Endothelial cell of umbilical vein (primary cell): ENCODE measurements at regions not wholly inside any gene's neighbourhood (a gene's known extent, or its start where the extent isn't known, plus 50 kb on each side); places are given as distances from the start of the nearest gene placed in this dataset.

Source experiments
- BruUV-seq: library from RNA; stranded (reverse); fragments of 400-500 nt; replicated peaks from 2 replicates; lab custom pipeline; 2021; lab: Mats Ljungman, UMichigan
- CTCF ChIA-PET: fragments of 300-600, 350-600 bp; sonication (Branson Sonifier 250); formaldehyde crosslinking; loops from one replicate; lab custom pipeline; 2021; ENCODE audit warnings: antibody characterized with exemption, inconsistent platforms; lab: Charles Lee
- POLR2A ChIA-PET: fragments of 300-600, 350-600 bp; sonication (Branson Sonifier 250); formaldehyde crosslinking; loops from one replicate; lab custom pipeline; 2021; ENCODE audit warnings: antibody characterized with exemption, inconsistent platforms; lab: Charles Lee
- DNase-seq: peaks from one replicate; pipeline ENCODE4 v3.0.0-alpha.2; 2011; ENCODE audit warnings: low read depth, low spot score
- FAIRE-seq: peaks from 2 replicates; lab custom pipeline; 2011; peaks lifted over from hg19 to GRCh38; lab: Jason Lieb, UNC
- H2AFZ ChIP-seq: 2 replicates; pipeline ENCODE4 v1.6.0; 2012; ENCODE audit warnings: low read depth, low read length, control low read depth, inconsistent platforms
- H3K27ac ChIP-seq: 2 replicates; pipeline ENCODE4 v1.5.1; 2011; ENCODE audit warnings: low read depth, mild to moderate bottlenecking, control low read depth, low read length, moderate library complexity; ENCODE audit not compliant: insufficient read depth
- H3K27me3 ChIP-seq, 2 experiments: 2 replicates each; pipeline versions ENCODE4 v1.6.0 to v1.6.1; 2011; ENCODE audit warnings: low read length in 2 of 2, mixed read lengths in 1 of 2; ENCODE audit not compliant: control insufficient read depth in 2 of 2, insufficient read depth in 2 of 2
- H3K36me3 ChIP-seq, 2 experiments: 2 replicates in 1 of 2; 3 replicates in 1 of 2; pipeline ENCODE4 v1.5.1; 2011; ENCODE audit warnings: low read length in 2 of 2, mild to moderate bottlenecking in 1 of 2, moderate library complexity in 1 of 2; ENCODE audit not compliant: control insufficient read depth in 2 of 2, insufficient read depth in 2 of 2; ENCODE audit errors: extremely low read depth in 1 of 2
- H3K4me1 ChIP-seq: 3 replicates; pipeline ENCODE4 v1.5.1; 2011; ENCODE audit warnings: mild to moderate bottlenecking, low read length; ENCODE audit not compliant: control insufficient read depth, insufficient read depth; ENCODE audit errors: extremely low read depth
- H3K4me2 ChIP-seq: 2 replicates; pipeline ENCODE4 v1.6.1; 2011; ENCODE audit warnings: low read length, control low read depth, mixed read lengths; ENCODE audit not compliant: insufficient read depth
- H3K4me3 ChIP-seq, 3 experiments: fragments of 200-600 bp in 1 of 3; sonication (generic), shearing (Covaris generic) in 1 of 3; replicated peaks in 1 of 3; 2 replicates each; pipeline ENCODE4 v1.5.1; 2011 to 2016; ENCODE audit warnings: control low read depth in 3 of 3, low read length in 3 of 3, mild to moderate bottlenecking in 2 of 3, inconsistent platforms in 1 of 3, low read depth in 1 of 3, moderate library complexity in 1 of 3; ENCODE audit not compliant: insufficient read depth in 1 of 3
- H3K79me2 ChIP-seq: 2 replicates; pipeline ENCODE4 v1.6.0; 2012; ENCODE audit warnings: low read length, inconsistent platforms; ENCODE audit not compliant: control insufficient read depth, insufficient read depth
- H3K9ac ChIP-seq: replicated peaks from 2 replicates; pipeline ENCODE3; 2011; ENCODE audit warnings: low read length, control low read depth; ENCODE audit not compliant: insufficient read depth; ENCODE audit errors: extremely low read depth
- H3K9me1 ChIP-seq: replicated peaks from 3 replicates; pipeline ENCODE4 v1.6.0; 2011; ENCODE audit warnings: mild to moderate bottlenecking, low read length; ENCODE audit not compliant: control insufficient read depth, insufficient read depth; ENCODE audit errors: extremely low read depth
- H3K9me3 ChIP-seq: replicated peaks from 2 replicates; pipeline ENCODE4 v1.5.1; 2012; ENCODE audit warnings: low read length, inconsistent platforms; ENCODE audit not compliant: control insufficient read depth, insufficient read depth
- H4K20me1 ChIP-seq: replicated peaks from 2 replicates; pipeline ENCODE3; 2011; ENCODE audit warnings: mild to moderate bottlenecking, low read length; ENCODE audit not compliant: control insufficient read depth, insufficient read depth; ENCODE audit errors: extremely low read depth
- CTCF ChIP-seq, 2 donors: IDR thresholded peaks; 1 replicate in 1 of 2; 2 replicates in 1 of 2; pipeline ENCODE4 v1.5.1; 2011; ENCODE audit warnings: low read length in 2 of 2, mild to moderate bottlenecking in 2 of 2, moderate library complexity in 2 of 2, control low read depth in 1 of 2, inconsistent platforms in 1 of 2, low read depth in 1 of 2; ENCODE audit not compliant: insufficient read depth in 1 of 2; ENCODE audit errors: extremely low read depth in 1 of 2
- EZH2 ChIP-seq: IDR thresholded peaks from 2 replicates; pipeline ENCODE4 v1.6.1; 2012; ENCODE audit warnings: borderline replicate concordance, low read depth, mild to moderate bottlenecking, moderate library complexity, low read length, inconsistent platforms; ENCODE audit not compliant: severe bottlenecking
- FOS ChIP-seq: IDR thresholded peaks from 2 replicates; pipeline ENCODE4 v1.6.1; 2011; ENCODE audit warnings: mild to moderate bottlenecking, low read length, moderate library complexity, borderline replicate concordance; ENCODE audit not compliant: insufficient read depth
- GATA2 ChIP-seq: IDR thresholded peaks from 2 replicates; pipeline ENCODE4 v1.7.0; 2011; ENCODE audit warnings: low read depth, mild to moderate bottlenecking, moderate library complexity, mixed read lengths, low read length; ENCODE audit not compliant: insufficient read length, insufficient read depth
- JUN ChIP-seq: IDR thresholded peaks from 2 replicates; pipeline ENCODE4 v1.6.1; 2011; ENCODE audit warnings: borderline replicate concordance, low read depth; ENCODE audit not compliant: insufficient read length, insufficient read depth
- MAX ChIP-seq: IDR thresholded peaks from 2 replicates; pipeline ENCODE4 v1.6.1; 2011; ENCODE audit not compliant: insufficient read depth, insufficient read length
- MYC ChIP-seq: IDR thresholded peaks from one replicate; pipeline ENCODE4 v1.6.1; 2011; ENCODE audit warnings: mild to moderate bottlenecking, low read depth, low read length
- POLR2A ChIP-seq: IDR thresholded peaks from 2 replicates; pipeline ENCODE4 v1.6.1; 2012; ENCODE audit warnings: low read depth, mild to moderate bottlenecking, control low read depth, low read length
- POLR2AphosphoS5 ChIP-seq: IDR thresholded peaks from 2 replicates; pipeline ENCODE4 v1.6.1; 2012; ENCODE audit warnings: low read depth, mild to moderate bottlenecking, control low read depth, low read length, moderate library complexity; ENCODE audit not compliant: insufficient read depth
- dilution Hi-C: fragments of 300-500 bp; cut with MboI; formaldehyde crosslinking; loops from one replicate; pipeline ENCODE4 v1.15.0; 2019; ENCODE audit warnings: low sequenced_read_pairs; ENCODE audit not compliant: extremely low pct_ligation_motif_present
- intact Hi-C: fragments of 100-400 bp; cut with micrococcal nuclease; formaldehyde crosslinking; loops from one replicate; pipeline ENCODE4 v1.10.0; 2022

- no peak overlapping the region for H3K4me3 ChIP-seq
- H3K4me1 ChIP-seq = no peaks in the 10 kb centered on the region
- POLR2A ChIA-PET = no interaction called here
- FAIRE-seq (no peak), DNase-seq (no peak)
- H2AFZ ChIP-seq = no peak overlapping the region
- intact Hi-C loops = no loop called here
- no peaks in the 10 kb centered on the region for H4K20me1 ChIP-seq
- no TSS peak for BruUV-seq
- dilution Hi-C loops = no loop called here
- H3K4me2 ChIP-seq = no peak overlapping the region
- CTCF ChIA-PET = no interaction called here
- H3K79me2 ChIP-seq = no peaks in the 10 kb centered on the region
- no peak overlapping the region for H3K9ac ChIP-seq
- no peak overlapping the region for H3K27ac ChIP-seq
- H3K9me3 ChIP-seq = peaks cover 5% of the 10 kb centered on the region
- TF ChIP-seq POLR2AphosphoS5 (no peak), GATA2 (no peak), CTCF (IDR thresholded peaks at IDR 0.05; ENCODE audit: extremely low read depth in 1 of 2, insufficient read depth in 1 of 2, low read depth in 1 of 2, low read length in 2 of 2) (no peak), JUN (no peak), MAX (no peak)
- no peaks in the 10 kb centered on the region for H3K36me3 ChIP-seq
- H3K27me3 ChIP-seq = no peaks in the 10 kb centered on the region
- H3K9me1 ChIP-seq = no peaks in the 10 kb centered on the region
These were observed 116.7 kb upstream of the OPCML start for GRCh38 chr11:133649040-133649439.

- FAIRE-seq = no peak
- no peaks in the 10 kb centered on the region for H4K20me1 ChIP-seq
- no peak overlapping the region for H3K4me2 ChIP-seq
- H3K9ac ChIP-seq = no peak overlapping the region
- H2AFZ ChIP-seq = no peak overlapping the region
- no peaks in the 10 kb centered on the region for H3K27me3 ChIP-seq
- H3K4me3 ChIP-seq = no peak overlapping the region
- no peaks in the 10 kb centered on the region for H3K4me1 ChIP-seq
- CTCF ChIA-PET = no interaction called here
- H3K9me1 ChIP-seq = no peaks in the 10 kb centered on the region
- POLR2A ChIA-PET = no interaction called here
- no peak overlapping the region for H3K27ac ChIP-seq
- peaks cover 6% of the 10 kb centered on the region for H3K9me3 ChIP-seq
- no peak for DNase-seq
- no peaks in the 10 kb centered on the region for H3K79me2 ChIP-seq
- TF ChIP-seq FOS (no peak), GATA2 (no peak), MAX (no peak), CTCF (IDR thresholded peaks at IDR 0.05; ENCODE audit: extremely low read depth in 1 of 2, insufficient read depth in 1 of 2, low read depth in 1 of 2, low read length in 2 of 2) (no peak), POLR2AphosphoS5 (no peak), POLR2A (no peak), EZH2 (no peak), MYC (no peak), JUN (no peak)
- intact Hi-C loops = no loop called here
- BruUV-seq = no TSS peak
- dilution Hi-C loops = no loop called here
- H3K36me3 ChIP-seq = no peaks in the 10 kb centered on the region
These were observed 107.1 kb upstream of the OPCML start for GRCh38 chr11:133639408-133639807.
